SK-N-MC (cell line): ENCODE measurements at regions not wholly inside any gene's neighbourhood (a gene's known extent, or its start where the extent isn't known, plus 50 kb on each side); places are given as distances from the start of the nearest gene placed in this dataset.

Source experiments
- DNase-seq: peaks from one replicate; pipeline ENCODE4 v3.0.0-alpha.2; 2011; ENCODE audit warnings: low read depth, low spot score
- H3K27ac ChIP-seq: fragments of 200-600 bp; sonication (generic); 2 replicates; pipeline ENCODE4 v1.5.1; 2016; ENCODE audit warnings: mixed run types
- H3K36me3 ChIP-seq: fragments of 200-600 bp; sonication (generic); 2 replicates; pipeline ENCODE4 v1.6.1; 2017; ENCODE audit warnings: antibody characterized with exemption, low read length, mixed read lengths; ENCODE audit not compliant: insufficient read depth
- H3K4me3 ChIP-seq: fragments of 200-600 bp; sonication (generic); 2 replicates; pipeline ENCODE4 v1.5.1; 2016
- H3K9ac ChIP-seq: fragments of 200-600 bp; sonication (generic); 2 replicates; pipeline ENCODE4 v1.8.0; 2017; ENCODE audit warnings: mixed run types, mixed read lengths; ENCODE audit not compliant: insufficient read length
- H3K9me3 ChIP-seq: fragments of 200-600 bp; sonication (generic); 2 replicates; pipeline ENCODE4 v1.6.1; 2017; ENCODE audit warnings: low read depth, mild to moderate bottlenecking, antibody characterized with exemption, low read length, moderate library complexity, mixed read lengths
- EZH2 ChIP-seq: fragments of 200-600 bp; sonication (generic); IDR thresholded peaks from one replicate; pipeline ENCODE4 v1.6.1; 2017; ENCODE audit warnings: antibody characterized with exemption
- FOXP2 ChIP-seq: optimal IDR thresholded peaks from 2 replicates; pipeline ENCODE3; 2011; ENCODE audit warnings: mild to moderate bottlenecking, moderate library complexity; ENCODE audit not compliant: insufficient read depth; ENCODE audit errors: extremely low read length, control extremely low read depth
- POLR2AphosphoS5 ChIP-seq: IDR thresholded peaks from 2 replicates; pipeline ENCODE4 v1.6.1; 2012; ENCODE audit warnings: mild to moderate bottlenecking, low read depth, low read length, borderline replicate concordance

GRCh38 chr11:104332110-104332509, 168.2 kb upstream of the PDGFD start:
- Histone ChIP-seq H3K9me3 (no peaks in the 10 kb centered on the region), H3K9ac (no peak overlapping the region), H3K36me3 (no peaks in the 10 kb centered on the region), H3K4me3 (no peak overlapping the region), H3K27ac (no peak overlapping the region)
- TF ChIP-seq FOXP2 (no peak), EZH2 (no peak), POLR2AphosphoS5 (no peak)
- DNase-seq = no peak

GRCh38 chr11:104329078-104329665, 165.2 kb upstream of the PDGFD start:
- no peak overlapping the region for H3K9ac ChIP-seq

GRCh38 chr11:104328512-104328907, 164.6 kb upstream of the PDGFD start:
- Histone ChIP-seq H3K27ac (no peak overlapping the region), H3K9ac (no peak overlapping the region), H3K4me3 (no peak overlapping the region), H3K36me3 (no peaks in the 10 kb centered on the region), H3K9me3 (no peaks in the 10 kb centered on the region)
- DNase-seq = no peak
- no peak for TF ChIP-seq FOXP2
- TF ChIP-seq EZH2 = no peak
- TF ChIP-seq POLR2AphosphoS5 = no peak

More at GRCh38 chr11:104329078-104329665, 165.2 kb upstream of the PDGFD start:
- no peak overlapping the region for H3K4me3 ChIP-seq
- DNase-seq = no peak
- no peaks in the 10 kb centered on the region for H3K9me3 ChIP-seq
- no peak overlapping the region for H3K27ac ChIP-seq
- no peaks in the 10 kb centered on the region for H3K36me3 ChIP-seq
- TF ChIP-seq FOXP2 (no peak), POLR2AphosphoS5 (no peak), EZH2 (no peak)

GRCh38 chr11:104327861-104328511, 164.0 kb upstream of the PDGFD start:
- Histone ChIP-seq H3K27ac (no peak overlapping the region), H3K9me3 (no peaks in the 10 kb centered on the region)
- no peak for DNase-seq

GRCh38 chr11:104325093-104325492, 161.1 kb upstream of the PDGFD start:
- DNase-seq = no peak
- Histone ChIP-seq H3K9me3 (no peaks in the 10 kb centered on the region), H3K9ac (no peak overlapping the region), H3K4me3 (no peak overlapping the region), H3K27ac (no peak overlapping the region), H3K36me3 (no peaks in the 10 kb centered on the region)
- TF ChIP-seq POLR2AphosphoS5 (no peak), EZH2 (no peak), FOXP2 (no peak)

More at GRCh38 chr11:104327861-104328511, 164.0 kb upstream of the PDGFD start:
- no peak overlapping the region for H3K4me3 ChIP-seq
- TF ChIP-seq FOXP2 (no peak), POLR2AphosphoS5 (no peak), EZH2 (no peak)
- H3K9ac ChIP-seq = no peak overlapping the region
- no peaks in the 10 kb centered on the region for H3K36me3 ChIP-seq

GRCh38 chr11:104324276-104324675, 160.3 kb upstream of the PDGFD start:
- no peak overlapping the region for H3K4me3 ChIP-seq
- no peak for DNase-seq
- TF ChIP-seq FOXP2 = no peak
- TF ChIP-seq POLR2AphosphoS5 = no peak
- no peak for TF ChIP-seq EZH2
- H3K36me3 ChIP-seq = no peaks in the 10 kb centered on the region
- no peak overlapping the region for H3K9ac ChIP-seq
- H3K9me3 ChIP-seq = no peaks in the 10 kb centered on the region
- H3K27ac ChIP-seq = no peak overlapping the region

- no peak overlapping the region for H3K9ac ChIP-seq
- no peak for DNase-seq
- H3K9me3 ChIP-seq = no peaks in the 10 kb centered on the region
- no peak for TF ChIP-seq FOXP2
- no peak for TF ChIP-seq POLR2AphosphoS5
- no peak for TF ChIP-seq EZH2
- H3K36me3 ChIP-seq = no peaks in the 10 kb centered on the region
- no peak overlapping the region for H3K27ac ChIP-seq
- no peak overlapping the region for H3K4me3 ChIP-seq
These were observed 159.9 kb upstream of the PDGFD start for GRCh38 chr11:104323841-104324240.

GRCh38 chr11:104322696-104323095, 158.7 kb upstream of the PDGFD start:
- Histone ChIP-seq H3K4me3 (no peak overlapping the region), H3K9ac (no peak overlapping the region), H3K27ac (no peak overlapping the region), H3K9me3 (no peaks in the 10 kb centered on the region), H3K36me3 (no peaks in the 10 kb centered on the region)
- TF ChIP-seq POLR2AphosphoS5 (no peak), EZH2 (no peak), FOXP2 (no peak)
- DNase-seq = no peak
